CD8-positive, alpha-beta memory T cell (primary cell): ENCODE measurements at regions not wholly inside any gene's neighbourhood (a gene's known extent, or its start where the extent isn't known, plus 50 kb on each side); places are given as distances from the start of the nearest gene placed in this dataset.
"Not testable (repeated sequence)": the region's sequence is repeated elsewhere in the genome, so short reads cannot be mapped to it uniquely, and the experiment has no call there.

Experiments used
- CTCF ChIA-PET: fragments of 350-600 bp; sonication (Branson Sonifier 250); formaldehyde crosslinking; loops from one replicate; lab custom pipeline; 2021; ENCODE audit warnings: antibody characterized with exemption; lab: Charles Lee
- POLR2A ChIA-PET: fragments of 350-600 bp; sonication (Branson Sonifier 250); formaldehyde crosslinking; loops from one replicate; lab custom pipeline; 2021; ENCODE audit warnings: antibody characterized with exemption; lab: Charles Lee
- DNase-seq, 5 donors: peaks; one replicate each; pipeline versions ENCODE4 v3.0.0 to v3.0.0-alpha.2; 2020 to 2022; ENCODE audit warnings: mixed read lengths in 1 of 5
- H3K27ac ChIP-seq: one replicate; pipeline ENCODE4 v1.7.0; 2013; ENCODE audit warnings: low read depth, mild to moderate bottlenecking, low read length, moderate library complexity
- H3K27me3 ChIP-seq: 2 replicates; pipeline ENCODE4 v1.7.0; 2013; ENCODE audit warnings: low read length, mild to moderate bottlenecking; ENCODE audit not compliant: insufficient read depth, poor library complexity, severe bottlenecking
- H3K36me3 ChIP-seq: 2 replicates; pipeline ENCODE4 v1.7.0; 2013; ENCODE audit warnings: mild to moderate bottlenecking, low read length, moderate library complexity; ENCODE audit not compliant: insufficient read depth
- H3K4me1 ChIP-seq: 2 replicates; pipeline ENCODE4 v1.7.0; 2013; ENCODE audit warnings: mild to moderate bottlenecking, low read length, moderate library complexity; ENCODE audit not compliant: insufficient read depth
- H3K4me3 ChIP-seq: 2 replicates; pipeline ENCODE4 v1.7.0; 2013; ENCODE audit warnings: mild to moderate bottlenecking, low read length
- H3K9me3 ChIP-seq: 2 replicates; pipeline ENCODE4 v1.7.0; 2013; ENCODE audit warnings: mild to moderate bottlenecking, low read length
- H3K27ac Mint-ChIP-seq, 8 donors: one replicate each; pipeline ENCODE4 v1.8.0; 2020 to 2021; ENCODE audit warnings: mixed read lengths in 8 of 8, mild to moderate bottlenecking in 6 of 8, inconsistent platforms in 3 of 8, moderate library complexity in 3 of 8
- H3K27me3 Mint-ChIP-seq, 2 donors: one replicate each; pipeline ENCODE4 v1.8.0; 2020 to 2021; ENCODE audit warnings: mixed read lengths in 2 of 2, mild to moderate bottlenecking in 1 of 2, moderate library complexity in 1 of 2
- H3K36me3 Mint-ChIP-seq, 3 donors: one replicate each; pipeline ENCODE4 v1.8.0; 2020 to 2021; ENCODE audit warnings: mixed read lengths in 3 of 3, inconsistent platforms in 1 of 3, mild to moderate bottlenecking in 1 of 3
- H3K4me1 Mint-ChIP-seq, 3 donors: one replicate each; pipeline ENCODE4 v1.8.0; 2020 to 2021; ENCODE audit warnings: mixed read lengths in 3 of 3, inconsistent platforms in 1 of 3, mild to moderate bottlenecking in 1 of 3
- H3K4me3 Mint-ChIP-seq, 7 donors: one replicate each; pipeline ENCODE4 v1.8.0; 2020 to 2021; ENCODE audit warnings: mixed read lengths in 7 of 7, mild to moderate bottlenecking in 6 of 7, moderate library complexity in 4 of 7, inconsistent platforms in 2 of 7
- H3K9me3 Mint-ChIP-seq, 5 donors: one replicate each; pipeline ENCODE4 v1.8.0; 2020 to 2022; ENCODE audit warnings: mixed read lengths in 5 of 5, mild to moderate bottlenecking in 3 of 5, moderate library complexity in 2 of 5, inconsistent platforms in 1 of 5

DNA sequence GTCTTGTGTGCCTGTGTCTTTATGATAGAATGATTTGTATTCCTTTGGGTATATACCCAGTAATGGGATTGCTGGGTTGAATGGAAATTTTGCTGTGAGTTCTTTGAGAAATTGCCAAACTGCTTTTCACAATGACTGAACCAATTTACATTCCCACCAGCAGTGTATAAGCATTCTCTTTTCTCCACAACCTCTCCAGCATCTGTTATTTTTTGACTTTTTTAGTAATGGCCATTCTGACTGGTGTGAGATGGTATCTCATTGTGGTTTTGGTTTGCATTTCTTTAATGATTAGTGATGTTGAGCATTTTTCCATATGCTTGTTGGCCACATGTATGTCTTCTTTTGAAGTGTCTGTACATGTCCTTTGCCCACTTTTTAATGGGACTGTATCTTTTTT lies 238.3 kb upstream of the ZEB2 start:
- H3K36me3 Mint-ChIP-seq, H3K27ac Mint-ChIP-seq, H3K4me1 ChIP-seq, H3K4me3 Mint-ChIP-seq, H3K4me3 ChIP-seq, CTCF ChIA-PET, POLR2A ChIA-PET, DNase-seq, H3K9me3 Mint-ChIP-seq, H3K4me1 Mint-ChIP-seq, H3K27ac ChIP-seq, H3K27me3 ChIP-seq, H3K36me3 ChIP-seq, H3K9me3 ChIP-seq: not testable (repeated sequence)
- peaks cover 3 to 33% of the 10 kb centered on the region in 2 donors for H3K27me3 Mint-ChIP-seq

DNA sequence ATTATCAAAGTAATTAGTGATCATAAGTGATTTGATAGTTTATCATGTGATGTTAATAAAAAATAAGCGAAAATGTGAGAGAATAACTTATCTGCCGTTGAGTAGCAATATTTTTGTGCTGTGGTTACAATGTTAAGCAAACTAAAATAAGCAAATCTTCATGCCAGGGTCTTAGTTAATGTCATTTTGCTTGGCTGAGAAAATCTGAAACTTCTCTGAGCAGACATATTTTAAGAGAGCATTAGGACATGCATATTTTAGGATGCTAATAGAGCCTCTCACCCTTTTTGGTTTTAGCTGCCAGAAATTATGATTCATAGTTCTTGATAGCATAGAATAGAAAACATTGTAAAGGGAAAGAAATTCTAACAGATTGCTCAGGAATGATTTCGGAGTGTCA lies 233.5 kb upstream of the ZEB2 start:
- Mint-ChIP-seq H3K27me3 (peaks cover 0 to 19% of the 10 kb centered on the region in 2 donors), H3K36me3 (peaks cover 0 to 10% (median 2%) of the 10 kb centered on the region in 3 donors), H3K9me3 (peaks cover 7 to 28% (median 21%) of the 10 kb centered on the region in 5 donors), H3K27ac (no peak overlapping the region), H3K4me3 (no peak overlapping the region), H3K4me1 (no peaks in the 10 kb centered on the region)
- Histone ChIP-seq H3K4me3 (no peak overlapping the region), H3K36me3 (no peaks in the 10 kb centered on the region), H3K9me3 (no peaks in the 10 kb centered on the region), H3K27me3 (no peaks in the 10 kb centered on the region), H3K4me1 (no peaks in the 10 kb centered on the region), H3K27ac (no peak overlapping the region)
- ChIA-PET CTCF (no interaction called here), POLR2A (no interaction called here)
- DNase-seq: no peak

DNA sequence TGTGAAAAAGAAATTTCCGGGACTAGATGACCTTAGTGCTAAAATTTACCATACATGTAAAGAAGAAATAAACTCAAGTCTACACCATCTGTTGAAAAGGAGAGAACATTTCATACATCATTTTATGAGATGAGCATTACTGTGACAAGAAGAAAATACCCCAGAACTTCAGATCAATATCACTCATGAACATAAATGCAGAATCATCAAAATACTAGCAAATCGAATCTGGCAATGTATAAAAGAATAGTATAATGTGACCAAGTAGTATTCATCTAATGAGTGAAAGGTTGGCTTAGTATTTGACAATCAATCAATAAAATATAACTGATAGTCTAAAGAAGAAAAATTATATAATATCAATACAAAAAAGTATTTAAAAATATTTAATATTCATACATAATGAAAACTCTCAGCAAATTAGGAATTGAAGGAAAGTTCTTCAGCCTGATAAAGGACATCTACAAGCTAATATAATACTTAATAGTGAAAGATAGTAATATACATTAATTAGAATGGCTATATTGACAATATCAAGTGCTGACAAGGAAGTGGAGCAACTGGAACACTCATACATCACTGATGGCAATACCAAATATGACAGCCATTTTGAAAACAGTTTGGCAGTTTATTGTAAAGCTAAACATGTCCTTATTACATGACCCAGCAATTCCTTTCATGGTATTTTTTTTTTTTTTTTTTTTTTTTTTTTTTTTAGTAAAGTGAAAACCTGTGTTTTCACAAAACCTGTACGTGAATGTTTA lies 231.4 kb upstream of the ZEB2 start:
- Histone ChIP-seq H3K4me1 (no peaks in the 10 kb centered on the region), H3K27ac (no peak overlapping the region), H3K27me3 (no peaks in the 10 kb centered on the region), H3K4me3 (no peak overlapping the region), H3K9me3 (no peaks in the 10 kb centered on the region), H3K36me3 (no peaks in the 10 kb centered on the region)
- Mint-ChIP-seq H3K4me3 (no peak overlapping the region), H3K36me3 (peaks cover 0 to 23% (median 3%) of the 10 kb centered on the region in 3 donors), H3K27me3 (peaks cover 0 to 7% of the 10 kb centered on the region in 2 donors), H3K4me1 (no peaks in the 10 kb centered on the region), H3K9me3 (peaks cover 20 to 47% (median 37%) of the 10 kb centered on the region in 5 donors), H3K27ac (no peak overlapping the region)
- DNase-seq: no peak
- POLR2A ChIA-PET: no interaction called here
- CTCF ChIA-PET: no interaction called here

DNA sequence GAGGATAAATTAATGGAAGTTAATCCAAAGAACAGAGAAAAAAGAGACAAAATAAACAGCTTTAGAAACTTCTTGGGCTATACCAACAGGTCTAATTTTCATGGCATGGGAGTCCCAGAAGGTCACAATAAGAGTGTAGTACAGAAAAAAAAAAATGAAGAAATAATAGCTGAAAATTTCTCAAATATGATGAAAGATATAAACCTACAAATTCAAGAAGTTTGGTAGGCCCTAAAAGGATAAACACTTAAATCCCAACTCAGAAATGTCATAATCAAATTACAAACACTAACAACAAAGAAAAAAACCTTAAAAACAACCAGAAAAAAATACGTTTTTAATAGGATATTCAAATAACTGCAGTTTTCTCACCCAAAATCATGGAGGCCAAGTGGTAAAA lies 229.3 kb upstream of the ZEB2 start:
- Mint-ChIP-seq H3K27ac (no peak overlapping the region), H3K36me3 (peaks cover 0 to 23% (median 3%) of the 10 kb centered on the region in 3 donors), H3K4me1 (no peaks in the 10 kb centered on the region), H3K27me3 (peaks cover 0 to 7% of the 10 kb centered on the region in 2 donors), H3K4me3 (no peak overlapping the region), H3K9me3 (peaks cover 24 to 52% (median 37%) of the 10 kb centered on the region in 5 donors)
- H3K27ac ChIP-seq: no peak overlapping the region
- no peaks in the 10 kb centered on the region for H3K9me3 ChIP-seq
- POLR2A ChIA-PET: no interaction called here
- no peaks in the 10 kb centered on the region for H3K36me3 ChIP-seq
- H3K4me1 ChIP-seq: no peaks in the 10 kb centered on the region
- no peak overlapping the region for H3K4me3 ChIP-seq
- CTCF ChIA-PET: no interaction called here
- H3K27me3 ChIP-seq: no peaks in the 10 kb centered on the region
- DNase-seq: no peak

DNA sequence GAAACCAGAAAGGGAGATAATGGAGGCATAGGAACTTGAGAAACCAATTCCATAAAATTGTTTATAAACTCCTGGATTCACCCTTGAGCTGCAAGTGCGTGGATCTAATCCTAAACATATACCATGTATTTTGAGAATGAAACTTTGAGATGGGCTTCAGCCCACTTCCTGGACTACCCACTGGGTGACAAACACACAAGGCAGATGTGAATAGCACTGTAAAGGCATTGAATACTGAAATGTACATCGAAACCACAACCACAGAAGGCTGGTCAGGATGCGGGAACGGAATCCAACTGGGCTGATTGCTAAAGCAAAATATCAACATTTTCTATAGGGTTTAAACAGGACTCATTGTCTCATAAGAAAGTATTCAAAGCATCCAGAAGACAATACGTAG lies 228.5 kb upstream of the ZEB2 start:
- no peaks in the 10 kb centered on the region for H3K27me3 ChIP-seq
- no peak overlapping the region for H3K4me3 ChIP-seq
- no peak overlapping the region for H3K4me3 Mint-ChIP-seq
- peaks cover 0 to 7% of the 10 kb centered on the region in 2 donors for H3K27me3 Mint-ChIP-seq
- ChIA-PET CTCF (no interaction called here), POLR2A (no interaction called here)
- no peaks in the 10 kb centered on the region for H3K9me3 ChIP-seq
- H3K36me3 Mint-ChIP-seq: peaks cover 0 to 23% (median 3%) of the 10 kb centered on the region in 3 donors
- H3K9me3 Mint-ChIP-seq: peaks cover 24 to 52% (median 37%) of the 10 kb centered on the region in 5 donors
- no peak for DNase-seq
- no peak overlapping the region for H3K27ac Mint-ChIP-seq
- H3K36me3 ChIP-seq: no peaks in the 10 kb centered on the region
- H3K27ac ChIP-seq: no peak overlapping the region
- H3K4me1 Mint-ChIP-seq: no peaks in the 10 kb centered on the region
- no peaks in the 10 kb centered on the region for H3K4me1 ChIP-seq

DNA sequence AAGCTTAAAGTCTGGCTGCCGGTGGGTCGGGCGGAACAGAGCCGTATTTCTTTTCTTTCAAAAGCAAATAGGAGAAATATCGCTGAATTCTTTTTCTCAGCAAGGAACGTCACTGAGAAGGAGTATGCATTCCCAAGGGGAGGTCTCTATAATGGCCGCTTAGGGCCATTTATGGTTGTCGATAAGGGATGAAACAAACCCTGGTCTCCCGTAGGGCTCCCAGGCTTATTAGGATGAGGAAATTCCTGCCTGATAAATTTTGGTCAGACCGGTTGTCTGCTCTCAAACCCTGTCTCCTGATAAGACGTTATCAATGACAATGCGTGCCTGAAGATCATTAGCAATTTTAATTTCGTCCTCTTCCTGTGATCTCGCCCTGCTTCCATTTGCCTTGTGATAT lies 227.7 kb upstream of the ZEB2 start:
- H3K4me3 ChIP-seq: no peak overlapping the region
- POLR2A ChIA-PET: no interaction called here
- H3K9me3 Mint-ChIP-seq: peaks cover 24 to 50% (median 37%) of the 10 kb centered on the region in 5 donors
- CTCF ChIA-PET: interaction anchor here (1.0 kb wide), 1 partner anchor 10 kb away, joined by 3 read pairs; no protein-coding TSS in a partner anchor
- no peaks in the 10 kb centered on the region for H3K36me3 ChIP-seq
- H3K36me3 Mint-ChIP-seq: peaks cover 0 to 29% (median 3%) of the 10 kb centered on the region in 3 donors
- no peak overlapping the region for H3K27ac ChIP-seq
- no peak overlapping the region for H3K27ac Mint-ChIP-seq
- H3K4me1 Mint-ChIP-seq: no peaks in the 10 kb centered on the region
- H3K27me3 ChIP-seq: no peaks in the 10 kb centered on the region
- no peaks in the 10 kb centered on the region for H3K9me3 ChIP-seq
- no peak overlapping the region for H3K4me3 Mint-ChIP-seq
- peaks cover 0 to 11% of the 10 kb centered on the region in 2 donors for H3K27me3 Mint-ChIP-seq
- no peaks in the 10 kb centered on the region for H3K4me1 ChIP-seq
- no peak for DNase-seq

DNA sequence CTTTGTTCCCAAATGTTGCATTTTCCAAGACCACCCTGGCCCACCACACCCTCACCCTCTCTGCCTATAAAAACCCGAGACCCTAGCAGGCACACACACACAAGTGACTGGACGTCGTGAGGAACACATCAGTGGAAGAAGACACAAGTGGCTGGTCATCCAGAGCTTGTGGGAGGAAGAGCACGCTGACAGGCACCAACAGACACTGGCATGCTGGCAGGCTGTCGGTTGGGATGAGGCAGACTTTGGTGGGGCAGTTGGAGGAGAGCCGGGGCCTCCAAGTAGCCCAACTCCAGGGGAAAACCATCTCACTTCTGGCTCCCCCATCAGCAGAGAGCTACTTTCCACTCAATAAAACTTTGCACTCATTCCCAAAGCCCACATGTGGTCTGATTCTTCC lies 225.5 kb upstream of the ZEB2 start:
- Mint-ChIP-seq H3K4me1 (no peaks in the 10 kb centered on the region), H3K4me3 (no peak overlapping the region), H3K27ac (no peak overlapping the region), H3K36me3 (peaks cover 0 to 25% (median 2%) of the 10 kb centered on the region in 3 donors), H3K9me3 (peaks cover 20 to 40% (median 28%) of the 10 kb centered on the region in 5 donors), H3K27me3 (peaks cover 3 to 21% of the 10 kb centered on the region in 2 donors)
- H3K36me3 ChIP-seq: no peaks in the 10 kb centered on the region
- POLR2A ChIA-PET: no interaction called here
- no peaks in the 10 kb centered on the region for H3K27me3 ChIP-seq
- H3K9me3 ChIP-seq: no peaks in the 10 kb centered on the region
- no peaks in the 10 kb centered on the region for H3K4me1 ChIP-seq
- no peak overlapping the region for H3K4me3 ChIP-seq
- no peak for DNase-seq
- no peak overlapping the region for H3K27ac ChIP-seq
- CTCF ChIA-PET: no interaction called here

DNA sequence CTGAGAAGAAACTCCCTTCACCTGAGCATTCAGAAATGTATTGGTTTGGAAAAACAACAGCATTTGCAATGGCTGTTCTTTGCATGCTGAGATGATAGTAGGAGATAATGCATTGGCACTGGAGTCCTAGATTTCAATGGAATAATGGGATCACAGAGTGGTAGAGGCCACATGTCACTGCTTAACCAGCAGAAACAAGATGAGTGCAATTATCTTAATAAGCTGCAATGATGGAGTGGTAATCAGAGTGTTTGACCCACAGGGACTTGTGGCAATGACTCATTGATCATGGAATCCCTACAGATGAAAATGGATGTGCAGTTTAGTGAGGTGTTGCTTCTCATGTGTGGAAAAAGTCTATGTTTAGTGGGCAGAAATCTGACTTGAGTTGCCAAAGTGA lies 218.8 kb upstream of the ZEB2 start:
- ChIA-PET CTCF (no interaction called here), POLR2A (no interaction called here)
- Histone ChIP-seq H3K27me3 (no peaks in the 10 kb centered on the region), H3K36me3 (no peaks in the 10 kb centered on the region), H3K4me3 (no peak overlapping the region), H3K4me1 (no peaks in the 10 kb centered on the region), H3K27ac (no peak overlapping the region), H3K9me3 (no peaks in the 10 kb centered on the region)
- Mint-ChIP-seq H3K27me3 (peaks cover 5 to 17% of the 10 kb centered on the region in 2 donors), H3K27ac (no peak overlapping the region), H3K4me3 (no peak overlapping the region), H3K36me3 (peaks cover 0 to 6% (median 0%) of the 10 kb centered on the region in 3 donors), H3K4me1 (no peaks in the 10 kb centered on the region), H3K9me3 (peaks cover 0 to 4% (median 0%) of the 10 kb centered on the region in 5 donors)
- DNase-seq: no peak
